SKM-1 (cell line): ENCODE measurements at regions not wholly inside any gene's neighbourhood (a gene's known extent, or its start where the extent isn't known, plus 50 kb on each side); places are given as distances from the start of the nearest gene placed in this dataset.

Experiments used
- DNase-seq: peaks from one replicate; lab custom pipeline; 2025; ENCODE audit not compliant: unreplicated experiment; lab: John Stamatoyannopoulos, UW

- DNase-seq, result no peak
Measured at GRCh38 chr10:121409466-121410104, 188.7 kb downstream of the FGFR2 start.

- DNase-seq, result no peak
Measured at GRCh38 chr10:121411004-121411403, 187.2 kb downstream of the FGFR2 start.

- no peak for DNase-seq
Measured at GRCh38 chr10:121413951-121414350, 184.3 kb downstream of the FGFR2 start.

- no peak for DNase-seq
Measured at GRCh38 chr10:121414366-121415062, 183.7 kb downstream of the FGFR2 start.

GRCh38 chr10:121415063-121415399 lies 183.2 kb downstream of the FGFR2 start:
- no peak for DNase-seq

GRCh38 chr10:121416071-121416470 lies 182.2 kb downstream of the FGFR2 start:
- no peak for DNase-seq

- no peak for DNase-seq
Measured at GRCh38 chr10:121417298-121417697, 180.9 kb downstream of the FGFR2 start.

- no peak for DNase-seq
Measured at GRCh38 chr10:121418126-121418777, 180.0 kb downstream of the FGFR2 start.

- DNase-seq, result no peak
Measured at GRCh38 chr10:121420006-121420405, 178.2 kb downstream of the FGFR2 start.

- DNase-seq, result no peak
Measured at GRCh38 chr10:121422096-121422495, 176.1 kb downstream of the FGFR2 start.

- no peak for DNase-seq
Measured at GRCh38 chr10:121425623-121426022, 172.6 kb downstream of the FGFR2 start.

- DNase-seq, result no peak
Measured at GRCh38 chr10:121426307-121426706, 171.9 kb downstream of the FGFR2 start.
